Heart right ventricle (tissue), 16 donors: ENCODE measurements at regions not wholly inside any gene's neighbourhood (a gene's known extent, or its start where the extent isn't known, plus 50 kb on each side); places are given as distances from the start of the nearest gene placed in this dataset.
A peak's percentile ranks its signal among the peaks of the same experiment; 100 is the strongest.

Experiments used
- ATAC-seq, 8 donors: fragments of 200-7000 bp; cut with Tn5 transposase; one replicate each; pipeline ENCODE4 v1.9.1; 2020; ENCODE audit warnings: mild to moderate bottlenecking in 8 of 8, moderate library complexity in 8 of 8, moderate number of reproducible peaks in 1 of 8
- DNase-seq, 2 donors: peaks; one replicate each; pipeline ENCODE4 v3.0.0-alpha.2; 2020
- H3K27ac ChIP-seq, 10 donors: fragments of 200-600 bp; sonication (generic) in 2 of 10; one replicate each; pipeline versions ENCODE4 v1.5.0 to v1.8.0; 2020 to 2022; ENCODE audit warnings: mild to moderate bottlenecking in 3 of 10
- H3K27me3 ChIP-seq, 7 donors: fragments of 200-600 bp; one replicate each; pipeline ENCODE4 v1.8.0; 2021 to 2022; ENCODE audit warnings: mild to moderate bottlenecking in 2 of 7
- H3K36me3 ChIP-seq, 9 donors: fragments of 200-600 bp; sonication (generic) in 1 of 9; one replicate each; pipeline versions ENCODE4 v1.5.0 to v1.8.0; 2020 to 2022; ENCODE audit warnings: mild to moderate bottlenecking in 2 of 9
- H3K4me1 ChIP-seq, 9 donors: fragments of 200-600 bp; sonication (generic) in 1 of 9; one replicate each; pipeline versions ENCODE4 v1.5.0 to v1.8.0; 2020 to 2022; ENCODE audit warnings: mild to moderate bottlenecking in 4 of 9
- H3K4me3 ChIP-seq, 10 donors: fragments of 200-600 bp; sonication (generic) in 2 of 10; one replicate each; pipeline versions ENCODE4 v1.5.0 to v1.8.0; 2020 to 2022; ENCODE audit warnings: mild to moderate bottlenecking in 7 of 10, moderate library complexity in 2 of 10
- H3K9me3 ChIP-seq, 11 donors: fragments of 200-600 bp in 10 of 11; sonication (generic) in 2 of 11; one replicate each; pipeline versions ENCODE4 v1.5.0 to v1.8.0; 2013 to 2022; ENCODE audit warnings: mild to moderate bottlenecking in 2 of 11, control low read depth in 1 of 11, moderate library complexity in 1 of 11
- CTCF ChIP-seq, 9 donors: fragments of 200-600 bp; sonication (generic) in 2 of 9; IDR thresholded peaks; one replicate each; pipeline versions ENCODE4 v1.5.0 to v1.8.0; 2021 to 2022; ENCODE audit warnings: antibody characterized with exemption in 9 of 9, mild to moderate bottlenecking in 5 of 9, moderate library complexity in 1 of 9
- WGBS, 2 donors: extraction: QIAGEN DNeasy Blood & Tissue Kit; methylation state at CpG; one replicate each; pipeline ENCODE4 v1.1.7; 2013; ENCODE audit warnings: inconsistent platforms in 1 of 2; 5-methylcytosine and 5-hydroxymethylcytosine counted together
- intact Hi-C, 10 donors: fragments of 100-400 bp; cut with DNase I; formaldehyde crosslinking; loops; one replicate each; pipeline versions ENCODE4 v1.11.1 to v1.14.2; 2022
- donor health status: Arrhythmogenic right ventricular cardiomyopathy.
- donor health status: ischemic (EF 13 %, LVEDD 7.1; RV severe dilation, severe dysfunction).
- donor health status: healthy with polysubstance abuse.
- donor health status: DM: no; HTN: yes; CAD: no.
- donor health status: DM: no; HTN: no; CAD: no.
- donor health status: ischemic (EF 25% LVEDD 6.9; RV normal size, moderate dysfunction).
- donor health status: ischemic (EF 25% LVEDD 5.7; RV mildly dilated, moderate dysfunction).
- donor health status: healthy.
- donor health status: DM: yes; HTN: yes; CAD: no.
- donor health status: Ischemic cardiomyopathy.
- donor health status: ischemic (EF 35%, LVEDD 5.7; RV mildly dilated, moderate dysfunction).
- donor health status: nonischemic (EF 11% LVEDD 7.7; RV severe dilation, severe dysfunction).
- donor health status: DM: yes; HTN: yes; CAD: no.
- donor health status: PGD.
- donor health status: ischemic (EF 29% LVEDD 5.4; RV normal size, mild dysfunction).
- donor health status: nonischemic (EF 23%, LVEDD 6.1; RV moderate dilation, normal function).

- Histone ChIP-seq H3K9me3 (no peaks in the 10 kb centered on the region), H3K4me1 (peaks cover 0 to 30% (median 0%) of the 10 kb centered on the region in 9 donors), H3K27me3 (peaks cover 0 to 3% (median 0%) of the 10 kb centered on the region in 7 donors), H3K27ac (peak overlapping the region in 1 of 10 donors; percentile 38), H3K4me3 (no peak overlapping the region), H3K36me3 (no peaks in the 10 kb centered on the region)
- no peak for DNase-seq
- WGBS, 2 donors, result 44 to 57% methylated on average over 7 of the region's 7 CpGs
- intact Hi-C loops, result no loop called here
- TF ChIP-seq CTCF (IDR thresholded peaks at IDR 0.05), result no peak
- ATAC-seq, result peak in 1 of 8 donors; percentile 22
Measured at GRCh38 chr6:16903470-16903869, 142.2 kb upstream of the ATXN1 start.

- Histone ChIP-seq H3K4me1 (peaks cover 0 to 30% (median 0%) of the 10 kb centered on the region in 9 donors), H3K27ac (no peak overlapping the region), H3K27me3 (peaks cover 0 to 3% (median 0%) of the 10 kb centered on the region in 7 donors), H3K4me3 (no peak overlapping the region), H3K36me3 (no peaks in the 10 kb centered on the region), H3K9me3 (no peaks in the 10 kb centered on the region)
- no peak for ATAC-seq
- TF ChIP-seq CTCF (IDR thresholded peaks at IDR 0.05), result no peak
- intact Hi-C loops, result no loop called here
- DNase-seq, result no peak
Measured at GRCh38 chr6:16902502-16902901, 141.2 kb upstream of the ATXN1 start.

- intact Hi-C loops, result no loop called here
Measured at GRCh38 chr6:16901782-16902181, 140.5 kb upstream of the ATXN1 start.

GRCh38 chr6:16901306-16901705 lies 140.0 kb upstream of the ATXN1 start:
- Histone ChIP-seq H3K4me3 (no peak overlapping the region), H3K27me3 (peaks cover 0 to 3% (median 0%) of the 10 kb centered on the region in 7 donors), H3K36me3 (no peaks in the 10 kb centered on the region), H3K4me1 (peaks cover 0 to 30% (median 0%) of the 10 kb centered on the region in 9 donors), H3K27ac (no peak overlapping the region), H3K9me3 (no peaks in the 10 kb centered on the region)
- DNase-seq, result no peak
- ATAC-seq, result no peak
- TF ChIP-seq CTCF (IDR thresholded peaks at IDR 0.05), result no peak
- 85 to 88% methylated on average over 2 of the region's 2 CpGs for whole genome bisulfite sequencing, 2 donors
- intact Hi-C loops, result no loop called here

More at GRCh38 chr6:16901782-16902181, 140.5 kb upstream of the ATXN1 start:
- peak; percentile 11 to 42 for DNase-seq
- Histone ChIP-seq H3K27me3 (peaks cover 0 to 3% (median 0%) of the 10 kb centered on the region in 7 donors), H3K9me3 (no peaks in the 10 kb centered on the region), H3K4me3 (no peak overlapping the region), H3K4me1 (peaks cover 0 to 30% (median 0%) of the 10 kb centered on the region in 9 donors), H3K27ac (no peak overlapping the region), H3K36me3 (no peaks in the 10 kb centered on the region)
- TF ChIP-seq CTCF (IDR thresholded peaks at IDR 0.05), result no peak
- WGBS, 2 donors, result 13 to 18% methylated on average over 3 of the region's 3 CpGs
- ATAC-seq, result peak in 3 of 8 donors; percentile 46 to 69 (median 58)
